ENCODE measurements at regions not wholly inside any gene's neighbourhood (a gene's known extent, or its start where the extent isn't known, plus 50 kb on each side); places are given as distances from the start of the nearest gene placed in this dataset.

- Histone ChIP-seq H3K4ac (ENCODE audit: low read depth in 1 of 2, low read length in 2 of 2) (no peak overlapping the region), H3K79me1 (replicated peaks; ENCODE audit: low read length, poor library complexity, severe bottlenecking) (no peaks in the 10 kb centered on the region), H3K36me3 (ENCODE audit: control insufficient read depth in 1 of 2, insufficient read depth in 2 of 2, low read depth in 1 of 2, low read length in 2 of 2) (no peaks in the 10 kb centered on the region), H3K9me3 (ENCODE audit: control insufficient read depth, low read length) (no peaks in the 10 kb centered on the region), H2BK5ac (ENCODE audit: low read depth, low read length, poor library complexity, severe bottlenecking) (no peak overlapping the region), H2BK15ac (ENCODE audit: low read depth, poor library complexity, severe bottlenecking) (no peak overlapping the region), H2BK120ac (ENCODE audit: low read depth, low read length) (no peak overlapping the region), H3K9ac (ENCODE audit: low read length) (no peak overlapping the region), H3K14ac (ENCODE audit: low read length in 2 of 2) (no peak overlapping the region), H4K8ac (ENCODE audit: low read length) (no peak overlapping the region), H3K23ac (ENCODE audit: low read length in 2 of 2) (no peak overlapping the region), H3K27me3 (ENCODE audit: control insufficient read depth in 1 of 2, insufficient read depth in 1 of 2, low read length in 2 of 2) (peaks cover 0 to 3% of the 10 kb centered on the region in 2 experiments), H3K18ac (ENCODE audit: low read depth in 1 of 2, low read length in 2 of 2) (no peak overlapping the region), H2AK5ac (ENCODE audit: low read length, severe bottlenecking) (no peak overlapping the region), H3K4me1 (ENCODE audit: control insufficient read depth, insufficient read depth, low read depth, low read length) (no peaks in the 10 kb centered on the region), H3K4me2 (ENCODE audit: low read length, poor library complexity, severe bottlenecking) (no peak overlapping the region), H3K4me3 (ENCODE audit: insufficient read depth in 1 of 2, low read depth in 1 of 2, low read length in 2 of 2) (no peak overlapping the region), H2AFZ (ENCODE audit: low read depth, low read length) (no peak overlapping the region), H4K91ac (ENCODE audit: low read length) (no peak overlapping the region), H3K27ac (ENCODE audit: low read length, poor library complexity, severe bottlenecking) (no peak overlapping the region), H2BK12ac (ENCODE audit: low read length in 2 of 2) (no peak overlapping the region)
- WGBS: 100% methylated on average over 1 of the region's 2 CpGs
- no peak for DNase-seq
These were observed 171.0 kb downstream of the DEPDC1B start for GRCh38 chr5:60529001-60529400.

DNA sequence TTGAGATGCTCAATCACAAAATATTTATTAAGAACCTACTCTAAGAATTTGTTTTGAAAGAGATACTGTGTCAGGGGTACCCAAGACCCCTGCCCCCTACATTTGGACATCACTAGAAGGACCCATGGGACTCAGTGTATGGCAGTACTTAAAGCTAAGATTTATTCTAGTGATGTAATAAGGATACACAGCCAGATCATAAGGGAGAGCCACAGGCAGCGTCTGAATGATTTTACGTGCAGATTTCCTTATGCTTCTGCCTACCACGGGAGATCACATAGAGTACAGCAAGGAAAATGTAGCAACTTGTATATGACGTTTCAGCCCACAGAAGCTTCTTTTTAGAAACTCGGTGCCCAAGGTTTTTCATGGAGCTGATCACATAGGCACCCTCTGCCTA is 172.9 kb downstream of the DEPDC1B start:
- Histone ChIP-seq H2BK120ac (ENCODE audit: low read depth, low read length) (no peak overlapping the region), H3K27me3 (ENCODE audit: control insufficient read depth in 1 of 2, insufficient read depth in 1 of 2, low read length in 2 of 2) (peaks cover 0 to 6% of the 10 kb centered on the region in 2 experiments), H3K4me1 (ENCODE audit: control insufficient read depth, insufficient read depth, low read depth, low read length) (no peaks in the 10 kb centered on the region), H2BK5ac (ENCODE audit: low read depth, low read length, poor library complexity, severe bottlenecking) (no peak overlapping the region), H2AK5ac (ENCODE audit: low read length, severe bottlenecking) (no peak overlapping the region), H4K8ac (ENCODE audit: low read length) (no peak overlapping the region), H3K9me3 (ENCODE audit: control insufficient read depth, low read length) (no peaks in the 10 kb centered on the region), H2BK12ac (ENCODE audit: low read length in 2 of 2) (no peak overlapping the region), H3K79me1 (replicated peaks; ENCODE audit: low read length, poor library complexity, severe bottlenecking) (no peaks in the 10 kb centered on the region), H3K4ac (ENCODE audit: low read depth in 1 of 2, low read length in 2 of 2) (no peak overlapping the region), H2AFZ (ENCODE audit: low read depth, low read length) (no peak overlapping the region), H3K27ac (ENCODE audit: low read length, poor library complexity, severe bottlenecking) (no peak overlapping the region), H3K4me3 (ENCODE audit: insufficient read depth in 1 of 2, low read depth in 1 of 2, low read length in 2 of 2) (no peak overlapping the region), H3K36me3 (ENCODE audit: control insufficient read depth in 1 of 2, insufficient read depth in 2 of 2, low read depth in 1 of 2, low read length in 2 of 2) (no peaks in the 10 kb centered on the region), H3K4me2 (ENCODE audit: low read length, poor library complexity, severe bottlenecking) (no peak overlapping the region), H3K9ac (ENCODE audit: low read length) (no peak overlapping the region), H2BK15ac (ENCODE audit: low read depth, poor library complexity, severe bottlenecking) (no peak overlapping the region), H3K18ac (ENCODE audit: low read depth in 1 of 2, low read length in 2 of 2) (no peak overlapping the region), H3K23ac (ENCODE audit: low read length in 2 of 2) (no peak overlapping the region), H3K14ac (ENCODE audit: low read length in 2 of 2) (no peak overlapping the region), H4K91ac (ENCODE audit: low read length) (no peak overlapping the region)
- 74% methylated on average over 5 of the region's 5 CpGs for WGBS
- DNase-seq: no peak

- peaks cover 0 to 6% of the 10 kb centered on the region in 2 experiments for H3K27me3 ChIP-seq (ENCODE audit: control insufficient read depth in 1 of 2, insufficient read depth in 1 of 2, low read length in 2 of 2)
- H3K9ac ChIP-seq (ENCODE audit: low read length): no peak overlapping the region
- no peak overlapping the region for H2AK5ac ChIP-seq (ENCODE audit: low read length, severe bottlenecking)
- H3K4me3 ChIP-seq (ENCODE audit: insufficient read depth in 1 of 2, low read depth in 1 of 2, low read length in 2 of 2): no peak overlapping the region
- DNase-seq: no peak
- H3K27ac ChIP-seq (ENCODE audit: low read length, poor library complexity, severe bottlenecking): no peak overlapping the region
- no peak overlapping the region for H2AFZ ChIP-seq (ENCODE audit: low read depth, low read length)
- no peak overlapping the region for H2BK5ac ChIP-seq (ENCODE audit: low read depth, low read length, poor library complexity, severe bottlenecking)
- no peak overlapping the region for H3K18ac ChIP-seq (ENCODE audit: low read depth in 1 of 2, low read length in 2 of 2)
- peak overlapping the region in 1 of 2 experiments; percentile 28 for H2BK12ac ChIP-seq (ENCODE audit: low read length in 2 of 2)
- H3K14ac ChIP-seq (ENCODE audit: low read length in 2 of 2): no peak overlapping the region
- H3K36me3 ChIP-seq (ENCODE audit: control insufficient read depth in 1 of 2, insufficient read depth in 2 of 2, low read depth in 1 of 2, low read length in 2 of 2): no peaks in the 10 kb centered on the region
- H3K79me1 ChIP-seq (replicated peaks; ENCODE audit: low read length, poor library complexity, severe bottlenecking): no peaks in the 10 kb centered on the region
- H4K8ac ChIP-seq (ENCODE audit: low read length): no peak overlapping the region
- H4K91ac ChIP-seq (ENCODE audit: low read length): no peak overlapping the region
- H3K4me1 ChIP-seq (ENCODE audit: control insufficient read depth, insufficient read depth, low read depth, low read length): no peaks in the 10 kb centered on the region
- no peaks in the 10 kb centered on the region for H3K9me3 ChIP-seq (ENCODE audit: control insufficient read depth, low read length)
- no peak overlapping the region for H2BK120ac ChIP-seq (ENCODE audit: low read depth, low read length)
- H3K4ac ChIP-seq (ENCODE audit: low read depth in 1 of 2, low read length in 2 of 2): no peak overlapping the region
- 68% methylated on average over 6 of the region's 8 CpGs for WGBS
- no peak overlapping the region for H2BK15ac ChIP-seq (ENCODE audit: low read depth, poor library complexity, severe bottlenecking)
- H3K4me2 ChIP-seq (ENCODE audit: low read length, poor library complexity, severe bottlenecking): no peak overlapping the region
- H3K23ac ChIP-seq (ENCODE audit: low read length in 2 of 2): no peak overlapping the region
These were observed 173.6 kb downstream of the DEPDC1B start for GRCh38 chr5:60526336-60526875.

DNA sequence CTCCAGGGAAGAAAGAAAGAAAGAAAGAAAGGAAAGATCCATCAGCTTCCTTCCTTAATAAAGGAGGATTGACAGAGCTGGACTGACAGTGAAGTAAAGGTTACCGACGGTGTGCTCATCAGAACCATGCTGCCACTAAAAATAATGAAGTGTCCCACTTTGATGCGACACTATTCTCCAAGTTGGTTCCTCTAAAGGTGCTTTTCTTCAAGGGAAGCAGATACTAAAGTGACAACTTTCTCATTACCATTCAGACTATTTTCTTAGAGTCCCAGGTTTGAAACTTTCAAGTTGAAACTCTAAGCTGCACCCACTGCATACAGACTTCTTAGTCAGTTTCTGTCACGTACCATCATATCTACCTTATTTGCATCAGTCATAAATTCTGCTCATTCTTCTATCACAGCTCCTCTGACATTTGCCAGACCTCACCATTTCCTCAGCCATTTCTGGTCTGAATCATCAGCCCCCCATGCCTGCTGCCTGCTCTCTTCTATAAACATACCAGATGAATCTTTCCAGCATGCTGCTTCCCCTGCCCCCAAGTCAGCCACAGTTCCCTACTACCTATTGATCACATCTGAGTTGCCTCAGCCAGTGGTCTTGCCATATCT is 177.6 kb downstream of the DEPDC1B start:
- Histone ChIP-seq H3K4me1 (ENCODE audit: control insufficient read depth, insufficient read depth, low read depth, low read length) (no peaks in the 10 kb centered on the region), H2BK5ac (ENCODE audit: low read depth, low read length, poor library complexity, severe bottlenecking) (no peak overlapping the region), H2AFZ (ENCODE audit: low read depth, low read length) (no peak overlapping the region), H2BK12ac (ENCODE audit: low read length in 2 of 2) (no peak overlapping the region), H2AK5ac (ENCODE audit: low read length, severe bottlenecking) (no peak overlapping the region), H3K4ac (ENCODE audit: low read depth in 1 of 2, low read length in 2 of 2) (peak overlapping the region in 1 of 2 experiments; percentile 76), H2BK15ac (ENCODE audit: low read depth, poor library complexity, severe bottlenecking) (no peak overlapping the region), H3K27ac (ENCODE audit: low read length, poor library complexity, severe bottlenecking) (no peak overlapping the region), H3K36me3 (ENCODE audit: control insufficient read depth in 1 of 2, insufficient read depth in 2 of 2, low read depth in 1 of 2, low read length in 2 of 2) (no peaks in the 10 kb centered on the region), H3K14ac (ENCODE audit: low read length in 2 of 2) (no peak overlapping the region), H3K9ac (ENCODE audit: low read length) (no peak overlapping the region), H3K4me3 (ENCODE audit: insufficient read depth in 1 of 2, low read depth in 1 of 2, low read length in 2 of 2) (no peak overlapping the region), H3K23ac (ENCODE audit: low read length in 2 of 2) (no peak overlapping the region), H3K18ac (ENCODE audit: low read depth in 1 of 2, low read length in 2 of 2) (peak overlapping the region; percentile 72 to 76), H4K91ac (ENCODE audit: low read length) (no peak overlapping the region), H2BK120ac (ENCODE audit: low read depth, low read length) (peak overlapping the region; percentile 83), H3K79me1 (replicated peaks; ENCODE audit: low read length, poor library complexity, severe bottlenecking) (no peaks in the 10 kb centered on the region), H3K4me2 (ENCODE audit: low read length, poor library complexity, severe bottlenecking) (no peak overlapping the region), H4K8ac (ENCODE audit: low read length) (no peak overlapping the region), H3K9me3 (ENCODE audit: control insufficient read depth, low read length) (no peaks in the 10 kb centered on the region), H3K27me3 (ENCODE audit: control insufficient read depth in 1 of 2, insufficient read depth in 1 of 2, low read length in 2 of 2) (peaks cover 4 to 10% of the 10 kb centered on the region in 2 experiments)
- 25% methylated on average over 4 of the region's 4 CpGs for WGBS
- DNase-seq: peak; percentile 88
